ENCODE measurements at regions not wholly inside any gene's neighbourhood (a gene's known extent, or its start where the extent isn't known, plus 50 kb on each side); places are given as distances from the start of the nearest gene placed in this dataset.

- TF ChIP-seq CTCF (IDR thresholded peaks at IDR 0.05) (no peak), POLR2AphosphoS5 (IDR thresholded peaks at IDR 0.05) (no peak)
Observed at GRCh38 chr12:98146487-98146886, 368.9 kb upstream of the TMPO start.
